Neural progenitor cell (in vitro differentiated cells): ENCODE measurements at regions not wholly inside any gene's neighbourhood (a gene's known extent, or its start where the extent isn't known, plus 50 kb on each side); places are given as distances from the start of the nearest gene placed in this dataset.

ENCODE experiments used
- DNase-seq: peaks from one replicate; pipeline ENCODE4 v3.0.0-alpha.2; 2016; ENCODE audit warnings: low spot score
- H2AFZ ChIP-seq: fragments of 200-600 bp; sonication (generic); replicated peaks from 2 replicates; pipeline ENCODE4 v1.6.1; 2016; ENCODE audit warnings: antibody characterized with exemption
- H3F3A ChIP-seq: fragments of 200-600 bp; sonication (generic); 2 replicates; pipeline ENCODE4 v1.6.1; 2016; ENCODE audit warnings: antibody characterized with exemption, low read depth
- H3K27ac ChIP-seq: fragments of 200-600 bp; sonication (generic); 2 replicates; pipeline ENCODE4 v1.5.1; 2016; ENCODE audit warnings: mild to moderate bottlenecking
- H3K27me3 ChIP-seq: fragments of 200-600 bp; sonication (generic); 2 replicates; pipeline ENCODE4 v1.6.1; 2016; ENCODE audit warnings: mild to moderate bottlenecking, moderate library complexity
- H3K36me3 ChIP-seq: fragments of 200-600 bp; sonication (generic); 2 replicates; pipeline ENCODE4 v1.5.1; 2016
- H3K4me1 ChIP-seq: fragments of 200-600 bp; sonication (generic); 2 replicates; pipeline ENCODE4 v1.6.1; 2016; ENCODE audit warnings: mixed run types
- H3K4me2 ChIP-seq: fragments of 200-600 bp; sonication (generic); 2 replicates; pipeline ENCODE4 v1.6.1; 2016
- H3K4me3 ChIP-seq: fragments of 200-600 bp; sonication (generic); 2 replicates; pipeline ENCODE4 v1.5.1; 2016
- H3K79me2 ChIP-seq: fragments of 200-600 bp; sonication (generic); 2 replicates; pipeline ENCODE4 v1.6.1; 2016; ENCODE audit warnings: low read depth
- H3K9ac ChIP-seq: fragments of 200-600 bp; sonication (generic); 2 replicates; pipeline ENCODE4 v1.6.1; 2016
- H3K9me3 ChIP-seq: fragments of 200-600 bp; sonication (generic); 2 replicates; pipeline ENCODE4 v1.5.1; 2016; ENCODE audit warnings: low read depth
- H4K20me1 ChIP-seq: fragments of 200-600 bp; sonication (generic); 2 replicates; pipeline ENCODE4 v1.6.1; 2016; ENCODE audit warnings: low read depth
- H3K27ac Mint-ChIP-seq: 3 replicates; pipeline ENCODE4 v1.8.0; 2021; ENCODE audit warnings: mixed read lengths
- H3K27me3 Mint-ChIP-seq: 2 replicates; pipeline ENCODE4 v1.8.0; 2022; ENCODE audit warnings: low read depth, mild to moderate bottlenecking, inconsistent platforms, moderate library complexity, mixed read lengths; ENCODE audit not compliant: insufficient read depth
- H3K36me3 Mint-ChIP-seq: 3 replicates; pipeline ENCODE4 v1.8.0; 2021; ENCODE audit warnings: mixed read lengths
- H3K4me1 Mint-ChIP-seq: 3 replicates; pipeline ENCODE4 v1.8.0; 2021; ENCODE audit warnings: mixed read lengths
- H3K4me3 Mint-ChIP-seq: 3 replicates; pipeline ENCODE4 v1.8.0; 2021; ENCODE audit warnings: mild to moderate bottlenecking, moderate library complexity, mixed read lengths
- H3K9me3 Mint-ChIP-seq: 3 replicates; pipeline ENCODE4 v1.8.0; 2020; ENCODE audit warnings: mixed read lengths
- CTCF ChIP-seq: fragments of 200-600 bp; sonication (generic); IDR thresholded peaks from 2 replicates; pipeline ENCODE4 v1.5.1; 2017; ENCODE audit warnings: antibody characterized with exemption, mild to moderate bottlenecking
- EZH2 ChIP-seq: fragments of 200-600 bp; sonication (generic); IDR thresholded peaks from 2 replicates; pipeline ENCODE4 v1.6.1; 2017; ENCODE audit warnings: antibody characterized with exemption, mild to moderate bottlenecking, moderate library complexity
- EZH2phosphoT487 ChIP-seq: fragments of 200-600 bp; sonication (generic); IDR thresholded peaks from 2 replicates; pipeline ENCODE4 v1.6.1; 2017; ENCODE audit warnings: antibody characterized with exemption

GRCh38 chr20:20829681-20830080, 117.2 kb upstream of the RALGAPA2 start:
- Histone ChIP-seq H3K4me3 (no peak overlapping the region), H3K4me1 (no peaks in the 10 kb centered on the region), H3K9me3 (no peaks in the 10 kb centered on the region), H3K36me3 (no peaks in the 10 kb centered on the region), H2AFZ (no peak overlapping the region), H3F3A (no peaks in the 10 kb centered on the region), H3K4me2 (no peak overlapping the region), H3K27ac (no peak overlapping the region), H3K79me2 (no peaks in the 10 kb centered on the region), H3K27me3 (no peaks in the 10 kb centered on the region), H3K9ac (no peak overlapping the region), H4K20me1 (no peaks in the 10 kb centered on the region)
- Mint-ChIP-seq H3K9me3 (peaks cover 14% of the 10 kb centered on the region), H3K27me3 (peaks cover 8% of the 10 kb centered on the region), H3K4me1 (peaks cover 3% of the 10 kb centered on the region), H3K36me3 (no peaks in the 10 kb centered on the region), H3K27ac (no peak overlapping the region), H3K4me3 (no peak overlapping the region)
- TF ChIP-seq EZH2phosphoT487 (no peak), EZH2 (no peak), CTCF (no peak)
- DNase-seq = no peak

- Histone ChIP-seq H3K79me2 (no peaks in the 10 kb centered on the region), H4K20me1 (no peaks in the 10 kb centered on the region), H3K9ac (no peak overlapping the region), H3K9me3 (no peaks in the 10 kb centered on the region), H2AFZ (no peak overlapping the region), H3K36me3 (no peaks in the 10 kb centered on the region), H3K27me3 (no peaks in the 10 kb centered on the region), H3F3A (no peaks in the 10 kb centered on the region), H3K4me2 (no peak overlapping the region), H3K4me3 (no peak overlapping the region), H3K27ac (no peak overlapping the region), H3K4me1 (no peaks in the 10 kb centered on the region)
- no peak overlapping the region for H3K4me3 Mint-ChIP-seq
- no peak for DNase-seq
- H3K9me3 Mint-ChIP-seq = peaks cover 15% of the 10 kb centered on the region
- no peak overlapping the region for H3K27ac Mint-ChIP-seq
- peaks cover 8% of the 10 kb centered on the region for H3K27me3 Mint-ChIP-seq
- TF ChIP-seq EZH2phosphoT487 (no peak), CTCF (no peak), EZH2 (no peak)
- peaks cover 3% of the 10 kb centered on the region for H3K4me1 Mint-ChIP-seq
- no peaks in the 10 kb centered on the region for H3K36me3 Mint-ChIP-seq
Measured at GRCh38 chr20:20827992-20828597, 115.7 kb upstream of the RALGAPA2 start.

GRCh38 chr20:20824924-20825584, 112.6 kb upstream of the RALGAPA2 start:
- H3K27me3 ChIP-seq = no peaks in the 10 kb centered on the region
- H3K27ac ChIP-seq = no peak overlapping the region
- H3F3A ChIP-seq = peaks cover 18% of the 10 kb centered on the region
- peaks cover 6% of the 10 kb centered on the region for H3K9me3 Mint-ChIP-seq
- no peaks in the 10 kb centered on the region for H4K20me1 ChIP-seq
- H3K4me1 ChIP-seq = peaks cover 23% of the 10 kb centered on the region
- peak overlapping the region; percentile 85 for H3K27ac Mint-ChIP-seq
- TF ChIP-seq EZH2 (no peak), EZH2phosphoT487 (no peak), CTCF (peak; percentile 89)
- no peaks in the 10 kb centered on the region for H3K9me3 ChIP-seq
- no peaks in the 10 kb centered on the region for H3K36me3 ChIP-seq
- peaks cover 9% of the 10 kb centered on the region for H3K27me3 Mint-ChIP-seq
- no peaks in the 10 kb centered on the region for H3K36me3 Mint-ChIP-seq
- H3K79me2 ChIP-seq = no peaks in the 10 kb centered on the region
- DNase-seq = peak; percentile 75
- no peak overlapping the region for H3K4me3 Mint-ChIP-seq
- peak overlapping the region; percentile 55 for H2AFZ ChIP-seq
- H3K4me3 ChIP-seq = no peak overlapping the region
- peaks cover 25% of the 10 kb centered on the region for H3K4me1 Mint-ChIP-seq
- H3K4me2 ChIP-seq = no peak overlapping the region
- H3K9ac ChIP-seq = no peak overlapping the region
